ENCODE measurements at regions not wholly inside any gene's neighbourhood (a gene's known extent, or its start where the extent isn't known, plus 50 kb on each side); places are given as distances from the start of the nearest gene placed in this dataset.

- TF ChIP-seq POLR2A (IDR thresholded peaks at IDR 0.05) (no peak), CTCF (IDR thresholded peaks at IDR 0.05) (no peak)
These were observed 208.2 kb upstream of the NUDT4 start for GRCh38 chr12:93169536-93169935.

Data from uterus (tissue), 2 donors.